ENCODE measurements at regions not wholly inside any gene's neighbourhood (a gene's known extent, or its start where the extent isn't known, plus 50 kb on each side); places are given as distances from the start of the nearest gene placed in this dataset.

GRCh38 chr3:166187237-166187636 lies 350.0 kb upstream of the BCHE start:
- DNase-seq, result no peak

- no peak for DNase-seq
These were observed 348.8 kb upstream of the BCHE start for GRCh38 chr3:166186003-166186402.

GRCh38 chr3:166177130-166177529 lies 339.9 kb upstream of the BCHE start:
- DNase-seq, result no peak

- no peak for DNase-seq
These were observed 334.5 kb upstream of the BCHE start for GRCh38 chr3:166171695-166172094.

GRCh38 chr3:166169681-166170080 lies 332.5 kb upstream of the BCHE start:
- DNase-seq, result no peak

- DNase-seq, result no peak
These were observed 290.7 kb upstream of the BCHE start for GRCh38 chr3:166127969-166128368.

- DNase-seq, result no peak
These were observed 288.0 kb upstream of the BCHE start for GRCh38 chr3:166125179-166125578.

- no peak for DNase-seq
These were observed 286.4 kb upstream of the BCHE start for GRCh38 chr3:166123576-166123975.

- DNase-seq, result no peak
These were observed 285.9 kb upstream of the BCHE start for GRCh38 chr3:166123088-166123487.

- DNase-seq, result no peak
These were observed 280.8 kb upstream of the BCHE start for GRCh38 chr3:166118049-166118448.

GRCh38 chr3:166114448-166114847 lies 277.2 kb upstream of the BCHE start:
- DNase-seq, result no peak

- no peak for DNase-seq
These were observed 274.3 kb upstream of the BCHE start for GRCh38 chr3:166111562-166111961.

- no peak for DNase-seq
These were observed 272.9 kb upstream of the BCHE start for GRCh38 chr3:166110102-166110501.

- DNase-seq, result no peak
These were observed 267.7 kb upstream of the BCHE start for GRCh38 chr3:166104938-166105337.

GRCh38 chr3:166100730-166101129 lies 263.5 kb upstream of the BCHE start:
- no peak for DNase-seq

- no peak for DNase-seq
These were observed 252.4 kb upstream of the BCHE start for GRCh38 chr3:166089575-166089974.

- DNase-seq, result no peak
These were observed 248.1 kb upstream of the BCHE start for GRCh38 chr3:166085164-166085856.

GRCh38 chr3:166080096-166080495 lies 242.9 kb upstream of the BCHE start:
- no peak for DNase-seq

GRCh38 chr3:166071831-166072230 lies 234.6 kb upstream of the BCHE start:
- no peak for DNase-seq

- DNase-seq, result no peak
These were observed 227.3 kb upstream of the BCHE start for GRCh38 chr3:166064476-166064875.

- peak; percentile 10 for DNase-seq
These were observed 223.7 kb upstream of the BCHE start for GRCh38 chr3:166060789-166061479.

- DNase-seq, result no peak
These were observed 215.2 kb upstream of the BCHE start for GRCh38 chr3:166052440-166052839.

- no peak for DNase-seq
These were observed 192.3 kb upstream of the BCHE start for GRCh38 chr3:166029507-166029906.

GRCh38 chr3:166013073-166013679 lies 176.0 kb upstream of the BCHE start:
- peak; percentile 75 for DNase-seq
